ENCODE measurements at regions not wholly inside any gene's neighbourhood (a gene's known extent, or its start where the extent isn't known, plus 50 kb on each side); places are given as distances from the start of the nearest gene placed in this dataset.
"Not testable (repeated sequence)": the region's sequence is repeated elsewhere in the genome, so short reads cannot be mapped to it uniquely, and the experiment has no call there.

GRCh38 chrX:135649029-135649428 lies 64.4 kb upstream of the CT45A1 start:
- Histone ChIP-seq H3K9ac (ENCODE audit: low read length in 3 of 3) (no peak overlapping the region), H3K27me3 (ENCODE audit: control insufficient read depth, insufficient read depth, low read length) (no peaks in the 10 kb centered on the region), H3K9me3 (ENCODE audit: control insufficient read depth in 2 of 3, insufficient read depth in 1 of 3, low read length in 3 of 3) (no peaks in the 10 kb centered on the region), H3K4me3 (ENCODE audit: low read length in 3 of 3) (no peak overlapping the region), H3K27ac (ENCODE audit: low read depth in 2 of 2, low read length in 2 of 2) (no peak overlapping the region), H3K36me3 (ENCODE audit: control insufficient read depth in 2 of 3, insufficient read depth in 3 of 3, low read length in 3 of 3) (no peaks in the 10 kb centered on the region), H3K4me1 (ENCODE audit: control insufficient read depth in 2 of 3, insufficient read depth in 2 of 3, low read depth in 1 of 3, low read length in 3 of 3) (no peaks in the 10 kb centered on the region)
- FAIRE-seq (no peak), DNase-seq (no peak)
- intact Hi-C loops (cut with DNase I) = no loop called here
- TF ChIP-seq, protein P1, sequence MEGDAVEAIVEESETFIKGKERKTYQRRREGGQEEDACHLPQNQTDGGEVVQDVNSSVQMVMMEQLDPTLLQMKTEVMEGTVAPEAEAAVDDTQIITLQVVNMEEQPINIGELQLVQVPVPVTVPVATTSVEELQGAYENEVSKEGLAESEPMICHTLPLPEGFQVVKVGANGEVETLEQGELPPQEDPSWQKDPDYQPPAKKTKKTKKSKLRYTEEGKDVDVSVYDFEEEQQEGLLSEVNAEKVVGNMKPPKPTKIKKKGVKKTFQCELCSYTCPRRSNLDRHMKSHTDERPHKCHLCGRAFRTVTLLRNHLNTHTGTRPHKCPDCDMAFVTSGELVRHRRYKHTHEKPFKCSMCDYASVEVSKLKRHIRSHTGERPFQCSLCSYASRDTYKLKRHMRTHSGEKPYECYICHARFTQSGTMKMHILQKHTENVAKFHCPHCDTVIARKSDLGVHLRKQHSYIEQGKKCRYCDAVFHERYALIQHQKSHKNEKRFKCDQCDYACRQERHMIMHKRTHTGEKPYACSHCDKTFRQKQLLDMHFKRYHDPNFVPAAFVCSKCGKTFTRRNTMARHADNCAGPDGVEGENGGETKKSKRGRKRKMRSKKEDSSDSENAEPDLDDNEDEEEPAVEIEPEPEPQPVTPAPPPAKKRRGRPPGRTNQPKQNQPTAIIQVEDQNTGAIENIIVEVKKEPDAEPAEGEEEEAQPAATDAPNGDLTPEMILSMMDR (IDR thresholded peaks at IDR 0.05; ENCODE audit: borderline replicate concordance, extremely low read depth, insufficient read depth) = no peak

DNA sequence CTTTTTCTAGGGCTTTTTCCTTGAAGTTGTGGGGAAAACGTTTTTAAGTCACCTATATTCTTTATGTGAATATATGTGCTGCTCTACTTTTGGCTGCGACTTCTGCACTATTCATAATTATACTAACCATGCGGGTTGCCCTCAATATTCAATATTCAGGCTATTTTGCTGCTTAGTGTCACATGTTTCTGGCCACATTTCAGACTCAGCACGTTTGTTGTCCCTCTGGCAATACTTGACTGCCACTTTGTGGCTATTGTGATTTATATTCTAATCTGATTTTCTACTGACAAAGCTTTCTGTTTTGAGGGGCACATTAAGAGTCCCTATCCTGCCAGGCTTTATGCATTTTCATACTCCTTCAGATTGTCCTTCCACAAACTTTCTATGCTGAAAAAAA lies 63.9 kb upstream of the CT45A1 start:
- TF ChIP-seq, protein P1 (IDR thresholded peaks at IDR 0.05; ENCODE audit: borderline replicate concordance, extremely low read depth, insufficient read depth) = no peak
- no peak overlapping the region for H3K27ac ChIP-seq (ENCODE audit: low read depth in 2 of 2, low read length in 2 of 2)

DNA sequence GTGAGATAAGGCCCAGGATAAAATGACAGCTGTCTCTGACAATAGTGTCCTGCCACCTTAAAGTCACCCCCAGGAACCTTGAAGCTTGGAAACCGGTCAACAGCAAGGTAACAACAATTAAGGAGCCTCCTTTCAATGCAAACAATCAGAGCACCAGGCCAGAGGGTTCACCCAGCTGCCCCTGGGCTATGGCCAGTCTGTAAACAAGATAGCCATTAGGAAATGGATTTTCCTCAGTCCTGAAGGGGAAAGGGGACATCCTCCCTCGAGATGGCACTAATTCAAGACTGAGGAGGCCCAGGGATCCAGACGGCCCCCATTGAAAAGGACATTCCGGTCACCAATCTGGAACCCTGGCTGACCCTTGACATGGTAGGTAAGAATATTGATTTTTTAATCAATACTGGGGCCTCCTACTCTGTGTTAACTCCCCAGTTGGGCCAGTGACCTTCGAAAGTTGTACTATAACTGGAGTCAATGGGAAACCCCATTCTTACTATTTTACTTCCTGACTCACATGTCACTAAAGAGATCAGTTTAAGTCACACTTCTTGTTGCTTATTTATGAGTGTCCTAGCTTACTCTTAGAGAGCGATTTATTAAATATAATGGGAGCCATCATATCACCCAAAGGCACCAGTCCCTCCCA lies 61.7 kb upstream of the CT45A1 start:
- no peak overlapping the region for H3K27ac ChIP-seq (ENCODE audit: low read depth in 2 of 2, low read length in 2 of 2)
- DNase-seq = no peak
- H3K9ac ChIP-seq (ENCODE audit: low read length in 3 of 3) = no peak overlapping the region
- intact Hi-C loops (cut with DNase I) = no loop called here
- H3K4me1 ChIP-seq (ENCODE audit: control insufficient read depth in 2 of 3, insufficient read depth in 2 of 3, low read depth in 1 of 3, low read length in 3 of 3) = no peaks in the 10 kb centered on the region
- FAIRE-seq = no peak
- TF ChIP-seq, protein P1 (IDR thresholded peaks at IDR 0.05; ENCODE audit: borderline replicate concordance, extremely low read depth, insufficient read depth) = no peak
- H3K27me3 ChIP-seq (ENCODE audit: control insufficient read depth, insufficient read depth, low read length) = no peaks in the 10 kb centered on the region
- H3K4me3 ChIP-seq (ENCODE audit: low read length in 3 of 3) = no peak overlapping the region
- H3K9me3 ChIP-seq (ENCODE audit: control insufficient read depth in 2 of 3, insufficient read depth in 1 of 3, low read length in 3 of 3) = no peaks in the 10 kb centered on the region
- no peaks in the 10 kb centered on the region for H3K36me3 ChIP-seq (ENCODE audit: control insufficient read depth in 2 of 3, insufficient read depth in 3 of 3, low read length in 3 of 3)

More for the DNA sequence above, 63.9 kb upstream of the CT45A1 start:
- Histone ChIP-seq H3K9me3 (ENCODE audit: control insufficient read depth in 2 of 3, insufficient read depth in 1 of 3, low read length in 3 of 3) (no peaks in the 10 kb centered on the region), H3K9ac (ENCODE audit: low read length in 3 of 3) (no peak overlapping the region), H3K36me3 (ENCODE audit: control insufficient read depth in 2 of 3, insufficient read depth in 3 of 3, low read length in 3 of 3) (no peaks in the 10 kb centered on the region), H3K4me1 (ENCODE audit: control insufficient read depth in 2 of 3, insufficient read depth in 2 of 3, low read depth in 1 of 3, low read length in 3 of 3) (no peaks in the 10 kb centered on the region), H3K4me3 (ENCODE audit: low read length in 3 of 3) (no peak overlapping the region), H3K27me3 (ENCODE audit: control insufficient read depth, insufficient read depth, low read length) (no peaks in the 10 kb centered on the region)
- FAIRE-seq = no peak
- DNase-seq = no peak
- intact Hi-C loops (cut with DNase I) = no loop called here

DNA sequence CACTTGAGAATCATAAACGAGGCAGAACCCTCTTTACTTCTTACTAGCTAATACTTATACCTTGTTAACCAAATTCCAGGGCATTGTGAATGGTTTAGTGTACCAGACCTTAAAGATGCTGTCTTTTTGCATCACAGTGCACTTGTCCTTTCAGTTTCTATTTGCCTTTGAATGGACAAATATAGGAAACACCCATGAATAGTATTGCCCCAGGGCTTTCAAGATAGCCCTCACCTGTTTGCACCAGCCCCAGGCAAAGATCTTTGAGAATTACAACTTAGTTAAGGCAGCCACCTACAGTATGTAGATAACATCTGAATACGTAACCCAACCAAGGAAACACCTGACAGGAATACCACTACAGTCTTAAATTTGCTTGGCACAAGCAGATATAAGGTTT lies 60.8 kb upstream of the CT45A1 start:
- Histone ChIP-seq H3K9ac (ENCODE audit: low read length in 3 of 3) (no peak overlapping the region), H3K27me3 (ENCODE audit: control insufficient read depth, insufficient read depth, low read length) (no peaks in the 10 kb centered on the region), H3K9me3 (ENCODE audit: control insufficient read depth in 2 of 3, insufficient read depth in 1 of 3, low read length in 3 of 3) (no peaks in the 10 kb centered on the region), H3K27ac (ENCODE audit: low read depth in 2 of 2, low read length in 2 of 2) (no peak overlapping the region), H3K36me3 (ENCODE audit: control insufficient read depth in 2 of 3, insufficient read depth in 3 of 3, low read length in 3 of 3) (no peaks in the 10 kb centered on the region), H3K4me1 (ENCODE audit: control insufficient read depth in 2 of 3, insufficient read depth in 2 of 3, low read depth in 1 of 3, low read length in 3 of 3) (no peaks in the 10 kb centered on the region), H3K4me3 (ENCODE audit: low read length in 3 of 3) (no peak overlapping the region)
- TF ChIP-seq, protein P1 (IDR thresholded peaks at IDR 0.05; ENCODE audit: borderline replicate concordance, extremely low read depth, insufficient read depth) = no peak
- no peak for DNase-seq
- FAIRE-seq = no peak
- intact Hi-C loops (cut with DNase I) = no loop called here

DNA sequence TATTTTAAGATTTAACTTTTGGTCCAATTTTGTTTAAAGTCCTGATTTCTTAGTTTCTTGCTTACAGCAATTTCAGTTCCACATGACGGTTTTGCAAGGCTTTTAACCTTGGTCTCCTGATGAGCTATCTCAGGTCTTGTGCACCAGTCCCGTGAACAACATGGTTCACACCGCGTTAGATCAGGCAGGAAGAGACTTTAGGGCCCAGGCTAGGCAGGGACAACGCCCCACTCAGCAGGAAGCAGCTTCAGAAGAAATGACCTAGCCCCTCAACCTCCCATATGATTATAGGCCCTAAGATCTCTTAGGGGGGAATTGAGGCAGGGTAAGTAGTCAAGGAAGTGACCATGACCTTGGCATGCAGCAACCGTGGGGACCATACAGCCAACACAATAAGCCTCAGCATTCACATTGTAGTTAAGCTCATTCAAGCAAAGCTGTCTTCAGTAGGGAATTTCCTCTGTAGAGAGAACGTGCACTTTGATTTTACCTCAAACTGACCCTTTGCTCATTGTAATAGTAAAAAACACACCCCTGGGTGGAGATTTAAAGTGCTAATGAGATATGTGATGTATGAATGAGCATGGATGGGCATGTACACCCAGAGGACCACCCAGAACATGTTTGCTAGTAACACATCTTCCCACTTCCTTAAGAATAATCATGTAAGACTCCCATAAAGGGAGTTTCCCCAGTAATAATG lies 55.3 kb upstream of the CT45A1 start:
- intact Hi-C loops (cut with DNase I); H3K4me3 ChIP-seq (ENCODE audit: low read length in 3 of 3); H3K36me3 ChIP-seq (ENCODE audit: control insufficient read depth in 2 of 3, insufficient read depth in 3 of 3, low read length in 3 of 3); H3K9me3 ChIP-seq (ENCODE audit: control insufficient read depth in 2 of 3, insufficient read depth in 1 of 3, low read length in 3 of 3); H3K27me3 ChIP-seq (ENCODE audit: control insufficient read depth, insufficient read depth, low read length); H3K9ac ChIP-seq (ENCODE audit: low read length in 3 of 3); H3K27ac ChIP-seq (ENCODE audit: low read depth in 2 of 2, low read length in 2 of 2); DNase-seq; H3K4me1 ChIP-seq (ENCODE audit: control insufficient read depth in 2 of 3, insufficient read depth in 2 of 3, low read depth in 1 of 3, low read length in 3 of 3): not testable (repeated sequence)
- FAIRE-seq = peak; percentile 66

All from kidney (tissue), 13 donors.